DMS114 treated with DMSO at 0.1 percent for 48 hours (cell line): ENCODE measurements at regions not wholly inside any gene's neighbourhood (a gene's known extent, or its start where the extent isn't known, plus 50 kb on each side); places are given as distances from the start of the nearest gene placed in this dataset.

Source experiments
- DNase-seq: peaks from one replicate; lab custom pipeline; 2025; ENCODE audit not compliant: unreplicated experiment; lab: John Stamatoyannopoulos, UW

- DNase-seq, result no peak
Measured at GRCh38 chr12:127396734-127397133, 870.2 kb upstream of the TMEM132C start.

- DNase-seq, result no peak
Measured at GRCh38 chr12:127398016-127398710, 868.8 kb upstream of the TMEM132C start.

- no peak for DNase-seq
Measured at GRCh38 chr12:127399451-127399850, 867.5 kb upstream of the TMEM132C start.

- DNase-seq, result no peak
Measured at GRCh38 chr12:127400221-127400620, 866.7 kb upstream of the TMEM132C start.

- DNase-seq, result no peak
Measured at GRCh38 chr12:127401005-127401404, 866.0 kb upstream of the TMEM132C start.

GRCh38 chr12:127401536-127401935 is 865.4 kb upstream of the TMEM132C start:
- DNase-seq, result no peak

GRCh38 chr12:127411166-127411915 is 855.6 kb upstream of the TMEM132C start:
- no peak for DNase-seq

GRCh38 chr12:127411981-127412380 is 855.0 kb upstream of the TMEM132C start:
- DNase-seq, result no peak

GRCh38 chr12:127412866-127413265 is 854.1 kb upstream of the TMEM132C start:
- DNase-seq, result no peak

GRCh38 chr12:127414186-127414585 is 852.8 kb upstream of the TMEM132C start:
- DNase-seq, result no peak

GRCh38 chr12:127414636-127415035 is 852.3 kb upstream of the TMEM132C start:
- DNase-seq, result no peak

GRCh38 chr12:127416796-127417195 is 850.2 kb upstream of the TMEM132C start:
- DNase-seq, result no peak

- no peak for DNase-seq
Measured at GRCh38 chr12:127419111-127419510, 847.9 kb upstream of the TMEM132C start.

GRCh38 chr12:127421614-127422013 is 845.4 kb upstream of the TMEM132C start:
- no peak for DNase-seq

- DNase-seq, result no peak
Measured at GRCh38 chr12:127422935-127423566, 843.9 kb upstream of the TMEM132C start.

- DNase-seq, result no peak
Measured at GRCh38 chr12:127425474-127425873, 841.5 kb upstream of the TMEM132C start.

- DNase-seq, result no peak
Measured at GRCh38 chr12:127428420-127428819, 838.5 kb upstream of the TMEM132C start.

GRCh38 chr12:127429551-127430285 is 837.3 kb upstream of the TMEM132C start:
- DNase-seq, result no peak

GRCh38 chr12:127430401-127430800 is 836.6 kb upstream of the TMEM132C start:
- DNase-seq, result no peak

- no peak for DNase-seq
Measured at GRCh38 chr12:127431177-127431576, 835.8 kb upstream of the TMEM132C start.

- no peak for DNase-seq
Measured at GRCh38 chr12:127431594-127431993, 835.4 kb upstream of the TMEM132C start.
